GM12874 (cell line): ENCODE measurements at regions not wholly inside any gene's neighbourhood (a gene's known extent, or its start where the extent isn't known, plus 50 kb on each side); places are given as distances from the start of the nearest gene placed in this dataset.

Source experiments
- TF ChIP-seq, protein P1 (sequence below): IDR thresholded peaks from 2 replicates; pipeline ENCODE4 v1.5.1; 2011; ENCODE audit warnings: low read depth, mild to moderate bottlenecking, control low read depth, low read length, moderate library complexity; ENCODE audit not compliant: insufficient read depth

GRCh38 chr22:48686694-48687302 lies 1140.9 kb downstream of the BRD1 start:
- TF ChIP-seq, protein P1, sequence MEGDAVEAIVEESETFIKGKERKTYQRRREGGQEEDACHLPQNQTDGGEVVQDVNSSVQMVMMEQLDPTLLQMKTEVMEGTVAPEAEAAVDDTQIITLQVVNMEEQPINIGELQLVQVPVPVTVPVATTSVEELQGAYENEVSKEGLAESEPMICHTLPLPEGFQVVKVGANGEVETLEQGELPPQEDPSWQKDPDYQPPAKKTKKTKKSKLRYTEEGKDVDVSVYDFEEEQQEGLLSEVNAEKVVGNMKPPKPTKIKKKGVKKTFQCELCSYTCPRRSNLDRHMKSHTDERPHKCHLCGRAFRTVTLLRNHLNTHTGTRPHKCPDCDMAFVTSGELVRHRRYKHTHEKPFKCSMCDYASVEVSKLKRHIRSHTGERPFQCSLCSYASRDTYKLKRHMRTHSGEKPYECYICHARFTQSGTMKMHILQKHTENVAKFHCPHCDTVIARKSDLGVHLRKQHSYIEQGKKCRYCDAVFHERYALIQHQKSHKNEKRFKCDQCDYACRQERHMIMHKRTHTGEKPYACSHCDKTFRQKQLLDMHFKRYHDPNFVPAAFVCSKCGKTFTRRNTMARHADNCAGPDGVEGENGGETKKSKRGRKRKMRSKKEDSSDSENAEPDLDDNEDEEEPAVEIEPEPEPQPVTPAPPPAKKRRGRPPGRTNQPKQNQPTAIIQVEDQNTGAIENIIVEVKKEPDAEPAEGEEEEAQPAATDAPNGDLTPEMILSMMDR = no peak

GRCh38 chr22:48685767-48686166 lies 1141.9 kb downstream of the BRD1 start:
- TF ChIP-seq, protein P1 = no peak

- TF ChIP-seq, protein P1 = no peak
Measured at GRCh38 chr22:48683640-48684039, 1144.0 kb downstream of the BRD1 start.

DNA sequence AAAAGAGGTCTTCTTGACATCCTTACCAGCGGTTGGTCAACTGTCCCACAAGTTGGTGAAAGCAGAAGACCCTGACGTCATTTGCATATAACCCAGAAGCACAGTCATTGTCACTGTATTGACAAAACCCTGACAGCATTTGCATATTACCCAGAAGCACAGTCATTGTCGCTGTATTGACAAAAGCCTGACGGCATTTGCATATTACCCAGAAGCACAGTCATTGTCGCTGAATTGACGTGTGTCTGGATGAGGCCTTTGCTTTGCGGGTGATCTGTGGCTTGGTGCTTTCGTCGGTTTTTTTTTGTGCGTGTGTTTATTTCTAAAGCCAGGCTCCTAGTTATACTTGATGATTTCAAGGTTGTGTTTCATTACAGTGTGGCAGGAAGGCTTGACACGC lies 1145.2 kb downstream of the BRD1 start:
- TF ChIP-seq, protein P1 = no peak

GRCh38 chr22:48680601-48681000 lies 1147.1 kb downstream of the BRD1 start:
- TF ChIP-seq, protein P1 = no peak

GRCh38 chr22:48679656-48680555 lies 1147.8 kb downstream of the BRD1 start:
- TF ChIP-seq, protein P1 = no peak

DNA sequence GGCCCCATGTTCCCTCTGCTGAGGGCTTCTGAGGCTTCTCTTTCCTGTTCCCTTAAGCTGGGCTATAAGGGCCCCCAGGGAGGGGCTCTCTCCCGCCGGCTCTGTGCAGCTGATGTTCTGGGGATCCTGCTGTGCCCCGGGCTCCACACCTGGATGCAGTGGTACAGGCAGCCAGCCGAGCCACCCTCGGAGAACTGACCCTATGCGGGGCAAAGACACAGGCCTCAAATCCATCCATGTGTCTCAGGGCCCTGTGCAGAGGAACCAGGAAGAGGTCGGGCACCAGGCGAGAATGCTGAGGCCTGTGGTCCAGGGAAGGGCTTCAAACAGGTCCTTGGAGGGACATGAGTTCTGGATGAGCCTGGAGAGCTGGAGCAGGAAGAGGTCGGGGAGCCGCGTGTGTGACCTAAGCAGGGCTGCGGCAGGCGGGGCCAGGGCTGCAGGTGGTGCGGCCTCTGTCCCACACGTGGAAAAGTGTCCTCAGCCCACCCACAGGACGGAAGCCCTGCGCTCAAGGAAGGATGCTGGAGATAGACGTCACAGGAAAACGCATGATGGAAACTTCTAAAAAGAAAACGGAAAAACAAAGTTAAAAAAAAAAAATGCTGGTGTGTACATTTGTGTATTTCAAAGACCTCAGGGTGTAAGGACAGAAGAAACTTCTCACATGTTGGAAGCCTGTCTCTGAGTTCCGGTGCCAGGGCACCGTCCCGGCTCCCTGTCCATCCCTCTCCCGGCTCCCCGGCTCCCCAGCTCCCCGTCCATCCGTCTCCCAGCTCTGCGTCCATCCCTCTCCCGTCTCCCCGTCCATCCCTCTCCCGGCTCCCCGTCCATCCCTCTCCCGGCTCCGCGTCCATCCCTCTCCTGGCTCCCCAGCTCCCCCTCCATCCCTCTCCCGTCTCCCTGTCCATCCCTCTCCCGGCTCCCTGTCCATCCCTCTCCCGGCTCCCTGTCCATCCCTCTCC lies 1149.2 kb downstream of the BRD1 start:
- TF ChIP-seq, protein P1 = no peak
